WERI-Rb-1 (cell line): ENCODE measurements at regions not wholly inside any gene's neighbourhood (a gene's known extent, or its start where the extent isn't known, plus 50 kb on each side); places are given as distances from the start of the nearest gene placed in this dataset.

Source experiments
- DNase-seq: peaks from one replicate; pipeline ENCODE4 v3.0.0-alpha.2; 2020
- H3K27ac ChIP-seq: fragments of 250-450 bp; sonication (Bioruptor Pico); 2 replicates; pipeline ENCODE4 v1.5.1; 2020; ENCODE audit warnings: mild to moderate bottlenecking, moderate library complexity
- H3K27me3 ChIP-seq: fragments of 250-450 bp; sonication (Bioruptor Pico); 2 replicates; pipeline ENCODE4 v1.5.1; 2021; ENCODE audit warnings: mild to moderate bottlenecking, low read depth, moderate library complexity; ENCODE audit not compliant: insufficient read depth, severe bottlenecking
- H3K36me3 ChIP-seq: fragments of 250-450 bp; sonication (Bioruptor Pico); 2 replicates; pipeline ENCODE4 v1.5.1; 2020; ENCODE audit warnings: mild to moderate bottlenecking, moderate library complexity
- H3K4me3 ChIP-seq: 2 replicates; pipeline ENCODE4 v1.5.1; 2011; ENCODE audit warnings: low read depth, mild to moderate bottlenecking, control low read depth, low read length
- H3K9me3 ChIP-seq: fragments of 250-450 bp; sonication (Bioruptor Pico); 2 replicates; pipeline ENCODE4 v1.5.1; 2021; ENCODE audit warnings: mild to moderate bottlenecking, moderate library complexity; ENCODE audit not compliant: severe bottlenecking
- TF ChIP-seq, protein P1 (sequence below): IDR thresholded peaks from 2 replicates; pipeline ENCODE4 v1.5.1; 2011; ENCODE audit warnings: low read depth, mild to moderate bottlenecking, control low read depth, inconsistent platforms, low read length

DNA sequence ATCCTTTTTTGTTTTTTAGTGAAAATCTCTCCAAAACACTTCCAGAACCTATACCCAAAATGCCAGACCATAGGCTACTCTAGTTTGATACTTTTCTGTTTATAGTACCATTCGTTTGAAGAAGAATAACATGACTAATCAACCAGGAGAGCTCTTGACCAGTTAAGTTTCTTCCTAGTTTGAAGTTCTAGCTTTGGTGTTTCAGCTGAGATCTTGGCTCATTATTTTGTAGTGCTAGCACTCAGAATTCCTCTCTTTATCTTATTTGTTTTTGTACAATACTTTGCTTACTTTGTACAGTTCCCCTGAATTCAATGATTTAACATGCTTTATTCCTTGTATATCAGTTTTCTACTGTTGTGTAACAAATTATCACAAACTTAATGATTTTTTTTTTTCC, 911.6 kb downstream of the EFNA5 start:
- Histone ChIP-seq H3K9me3 (no peaks in the 10 kb centered on the region), H3K27ac (no peak overlapping the region), H3K27me3 (no peaks in the 10 kb centered on the region), H3K4me3 (no peak overlapping the region), H3K36me3 (no peaks in the 10 kb centered on the region)
- DNase-seq: no peak
- TF ChIP-seq, protein P1, sequence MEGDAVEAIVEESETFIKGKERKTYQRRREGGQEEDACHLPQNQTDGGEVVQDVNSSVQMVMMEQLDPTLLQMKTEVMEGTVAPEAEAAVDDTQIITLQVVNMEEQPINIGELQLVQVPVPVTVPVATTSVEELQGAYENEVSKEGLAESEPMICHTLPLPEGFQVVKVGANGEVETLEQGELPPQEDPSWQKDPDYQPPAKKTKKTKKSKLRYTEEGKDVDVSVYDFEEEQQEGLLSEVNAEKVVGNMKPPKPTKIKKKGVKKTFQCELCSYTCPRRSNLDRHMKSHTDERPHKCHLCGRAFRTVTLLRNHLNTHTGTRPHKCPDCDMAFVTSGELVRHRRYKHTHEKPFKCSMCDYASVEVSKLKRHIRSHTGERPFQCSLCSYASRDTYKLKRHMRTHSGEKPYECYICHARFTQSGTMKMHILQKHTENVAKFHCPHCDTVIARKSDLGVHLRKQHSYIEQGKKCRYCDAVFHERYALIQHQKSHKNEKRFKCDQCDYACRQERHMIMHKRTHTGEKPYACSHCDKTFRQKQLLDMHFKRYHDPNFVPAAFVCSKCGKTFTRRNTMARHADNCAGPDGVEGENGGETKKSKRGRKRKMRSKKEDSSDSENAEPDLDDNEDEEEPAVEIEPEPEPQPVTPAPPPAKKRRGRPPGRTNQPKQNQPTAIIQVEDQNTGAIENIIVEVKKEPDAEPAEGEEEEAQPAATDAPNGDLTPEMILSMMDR: no peak

DNA sequence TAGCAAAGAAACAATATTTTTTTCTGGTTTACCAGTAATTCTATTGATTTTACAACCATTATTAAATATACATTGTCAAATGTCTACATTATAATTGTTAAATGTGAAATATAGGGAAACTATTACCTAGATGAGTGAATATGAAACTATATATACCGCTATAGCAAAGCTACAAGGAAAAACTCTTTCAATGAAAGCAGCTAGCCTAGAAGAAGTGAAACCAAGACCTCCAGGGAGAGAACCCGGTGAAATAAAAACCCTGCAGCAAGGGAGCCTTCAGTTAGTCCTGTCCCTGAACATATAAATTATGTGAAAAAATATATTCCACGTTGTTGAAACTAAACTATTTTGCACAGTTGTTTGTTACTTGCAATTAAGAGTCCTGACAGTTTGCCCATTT, 913.1 kb downstream of the EFNA5 start:
- DNase-seq: no peak
- Histone ChIP-seq H3K27ac (no peak overlapping the region), H3K9me3 (no peaks in the 10 kb centered on the region), H3K27me3 (no peaks in the 10 kb centered on the region), H3K36me3 (no peaks in the 10 kb centered on the region), H3K4me3 (no peak overlapping the region)
- TF ChIP-seq, protein P1: no peak

DNA sequence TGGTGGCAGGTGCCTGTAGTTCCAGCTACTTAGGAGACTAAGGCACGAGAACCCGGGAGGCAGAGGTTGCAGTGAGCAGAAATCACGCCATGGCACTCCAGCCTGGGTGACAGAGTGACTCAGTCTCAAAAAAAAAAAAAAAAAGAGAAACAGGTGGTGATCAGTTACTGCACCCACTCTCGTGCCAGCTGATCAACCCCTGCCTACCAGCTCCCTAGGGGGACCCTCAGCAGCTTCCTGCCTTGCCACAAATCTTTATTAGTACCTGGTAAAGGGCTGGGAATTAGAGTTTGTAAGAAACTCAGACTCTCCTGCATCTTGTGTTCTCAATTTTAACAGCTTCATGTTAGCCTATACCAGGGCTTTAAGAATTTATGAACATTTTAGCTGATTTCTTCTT, 914.9 kb downstream of the EFNA5 start:
- DNase-seq: no peak
- H3K4me3 ChIP-seq: no peak overlapping the region
- no peak overlapping the region for H3K27ac ChIP-seq
- no peaks in the 10 kb centered on the region for H3K9me3 ChIP-seq
- no peaks in the 10 kb centered on the region for H3K27me3 ChIP-seq
- no peaks in the 10 kb centered on the region for H3K36me3 ChIP-seq
- TF ChIP-seq, protein P1: no peak

DNA sequence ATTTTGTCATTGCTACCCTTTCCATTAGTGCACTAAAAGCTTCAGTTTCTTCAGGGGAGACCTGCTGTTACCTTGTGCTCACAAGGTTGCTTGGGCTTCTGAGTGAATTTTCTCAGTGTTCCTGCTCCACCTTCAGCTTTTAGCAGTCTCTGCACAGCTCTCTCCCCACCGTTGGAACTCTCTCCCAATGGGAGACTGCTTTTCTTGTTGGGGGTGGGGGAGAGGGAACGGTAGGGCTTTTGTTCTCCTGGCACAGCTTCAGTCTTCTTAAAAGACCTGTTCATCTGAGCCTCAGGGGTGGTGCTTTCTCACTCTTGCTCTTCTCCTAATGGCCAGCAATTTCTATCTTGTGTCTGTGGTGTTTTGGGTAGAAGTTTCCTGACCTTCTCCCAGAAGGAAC, 915.7 kb downstream of the EFNA5 start:
- Histone ChIP-seq H3K9me3 (no peaks in the 10 kb centered on the region), H3K36me3 (no peaks in the 10 kb centered on the region), H3K4me3 (no peak overlapping the region), H3K27me3 (no peaks in the 10 kb centered on the region), H3K27ac (no peak overlapping the region)
- TF ChIP-seq, protein P1: no peak
- no peak for DNase-seq

DNA sequence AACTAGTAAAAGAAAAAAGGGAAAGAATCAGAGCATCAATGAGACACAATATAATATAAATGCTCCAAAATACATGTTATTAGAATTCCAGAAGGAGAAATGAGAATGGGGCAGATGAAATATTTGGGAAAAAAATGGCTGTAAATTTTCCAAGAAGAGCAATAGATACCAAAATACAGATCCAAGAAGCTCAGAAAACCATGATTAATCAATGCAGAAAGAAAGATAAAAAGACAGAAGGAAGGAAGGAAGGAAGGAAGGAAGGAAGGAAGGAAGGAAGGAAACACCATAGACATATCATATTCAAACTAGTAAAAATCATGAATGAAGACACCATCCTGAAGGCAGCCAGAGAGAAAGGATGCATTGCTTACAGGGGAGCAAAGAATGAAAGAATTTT, 920.9 kb downstream of the EFNA5 start:
- DNase-seq: no peak
- no peak overlapping the region for H3K27ac ChIP-seq
- H3K36me3 ChIP-seq: no peaks in the 10 kb centered on the region
- TF ChIP-seq, protein P1: no peak
- no peaks in the 10 kb centered on the region for H3K27me3 ChIP-seq
- H3K4me3 ChIP-seq: no peak overlapping the region
- H3K9me3 ChIP-seq: no peaks in the 10 kb centered on the region

DNA sequence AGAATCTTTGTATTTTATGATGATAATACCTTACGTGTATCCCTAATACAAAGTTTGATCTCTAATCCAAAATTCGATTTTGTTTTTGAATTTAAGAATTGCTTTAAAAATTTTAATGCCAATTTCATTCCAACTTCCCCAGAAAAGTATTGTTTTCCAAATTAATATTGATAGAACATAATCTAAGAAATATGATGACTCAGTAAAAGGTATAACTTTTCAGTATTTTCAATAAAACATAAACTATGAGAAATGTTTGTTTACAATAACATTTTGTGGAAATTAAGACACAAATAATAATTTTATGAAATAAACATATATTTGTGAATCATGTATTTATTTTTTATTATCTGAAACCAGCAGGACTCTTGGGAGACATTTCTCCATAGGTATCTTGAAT, 931.6 kb downstream of the EFNA5 start:
- H3K36me3 ChIP-seq: no peaks in the 10 kb centered on the region
- TF ChIP-seq, protein P1: no peak
- no peaks in the 10 kb centered on the region for H3K9me3 ChIP-seq
- H3K27me3 ChIP-seq: no peaks in the 10 kb centered on the region
- H3K27ac ChIP-seq: no peak overlapping the region
- H3K4me3 ChIP-seq: no peak overlapping the region
- DNase-seq: no peak
